IMR-90 (cell line): ENCODE measurements at regions not wholly inside any gene's neighbourhood (a gene's known extent, or its start where the extent isn't known, plus 50 kb on each side); places are given as distances from the start of the nearest gene placed in this dataset.

Experiments used
- ATAC-seq: fragments of 200-7000 bp; cut with Tn5 transposase; 2 replicates; pipeline ENCODE4 v1.9.1; 2020; ENCODE audit warnings: low read depth, mild to moderate bottlenecking, moderate library complexity
- BruUV-seq: library from RNA; stranded (reverse); fragments of 400-500 nt; replicated peaks from 2 replicates; lab custom pipeline; 2021; lab: Mats Ljungman, UMichigan
- CTCF ChIA-PET: fragments of 300-600 bp; formaldehyde crosslinking; extraction: SDS; loops from one replicate; lab custom pipeline; 2021; ENCODE audit warnings: antibody characterized with exemption; lab: Yijun Ruan, JAX
- POLR2A ChIA-PET: fragments of 300-600 bp; sonication (Branson Sonifier 250); formaldehyde crosslinking; loops from one replicate; lab custom pipeline; 2022; ENCODE audit warnings: antibody characterized with exemption; ENCODE audit not compliant: unreplicated experiment; lab: Charles Lee
- DNase-seq: peaks from one replicate; pipeline ENCODE4 v3.0.0; 2013
- H2AFZ ChIP-seq: replicated peaks from 2 replicates; pipeline ENCODE3; 2013; ENCODE audit warnings: low read length, mild to moderate bottlenecking; ENCODE audit not compliant: poor library complexity
- H2AK5ac ChIP-seq: 2 replicates; pipeline ENCODE4 v1.6.1; 2013; ENCODE audit warnings: low read depth, low read length, inconsistent platforms
- H2AK9ac ChIP-seq: replicated peaks from 2 replicates; pipeline ENCODE3; 2013; ENCODE audit warnings: mild to moderate bottlenecking, low read depth, low read length, moderate library complexity; ENCODE audit not compliant: poor library complexity
- H2BK120ac ChIP-seq: 2 replicates; pipeline ENCODE4 v1.6.1; 2013; ENCODE audit warnings: low read depth, low read length, inconsistent platforms
- H2BK15ac ChIP-seq: 3 replicates; pipeline ENCODE4 v1.6.1; 2013; ENCODE audit warnings: low read depth, low read length, inconsistent platforms
- H2BK20ac ChIP-seq: 2 replicates; pipeline ENCODE4 v1.6.1; 2013; ENCODE audit warnings: low read depth, mild to moderate bottlenecking, inconsistent platforms, low read length, moderate library complexity
- H2BK5ac ChIP-seq: 2 replicates; pipeline ENCODE4 v1.6.1; 2013; ENCODE audit warnings: mild to moderate bottlenecking, low read depth, low read length, inconsistent platforms; ENCODE audit not compliant: poor library complexity, severe bottlenecking
- H3K14ac ChIP-seq: replicated peaks from 2 replicates; pipeline ENCODE4 v1.6.1; 2013; ENCODE audit warnings: low read depth, low read length, inconsistent platforms
- H3K18ac ChIP-seq: 2 replicates; pipeline ENCODE4 v1.6.1; 2013; ENCODE audit warnings: low read depth, low read length, control low read depth
- H3K23ac ChIP-seq: 2 replicates; pipeline ENCODE4 v1.6.1; 2013; ENCODE audit warnings: low read depth, low read length, inconsistent platforms
- H3K27ac ChIP-seq: 2 replicates; pipeline ENCODE4 v1.5.1; 2013; ENCODE audit warnings: mild to moderate bottlenecking, control low read depth, low read length; ENCODE audit not compliant: insufficient read depth
- H3K27me3 ChIP-seq: 2 replicates; pipeline ENCODE4 v1.6.1; 2013; ENCODE audit warnings: low read length; ENCODE audit not compliant: control insufficient read depth, insufficient read depth
- H3K36me3 ChIP-seq: 2 replicates; pipeline ENCODE4 v1.6.1; 2013; ENCODE audit warnings: low read length, mixed read lengths; ENCODE audit not compliant: control insufficient read depth, insufficient read depth
- H3K4ac ChIP-seq: 2 replicates; pipeline ENCODE4 v1.6.1; 2013; ENCODE audit warnings: low read depth, low read length, inconsistent platforms
- H3K4me1 ChIP-seq: 2 replicates; pipeline ENCODE4 v1.6.1; 2013; ENCODE audit warnings: low read length, mixed read lengths; ENCODE audit not compliant: control insufficient read depth, insufficient read depth
- H3K4me2 ChIP-seq: 2 replicates; pipeline ENCODE4 v1.6.1; 2013; ENCODE audit warnings: low read depth, mild to moderate bottlenecking, control low read depth, low read length, moderate library complexity
- H3K4me3 ChIP-seq: 2 replicates; pipeline ENCODE4 v1.5.1; 2013; ENCODE audit warnings: low read depth, mild to moderate bottlenecking, control low read depth, low read length, moderate library complexity; ENCODE audit not compliant: insufficient read depth
- H3K56ac ChIP-seq: 2 replicates; pipeline ENCODE4 v1.6.1; 2013; ENCODE audit warnings: low read length, inconsistent platforms; ENCODE audit not compliant: insufficient read depth; ENCODE audit errors: extremely low read depth
- H3K79me1 ChIP-seq, 2 experiments: 2 replicates each; pipeline ENCODE4 v1.6.1; 2013; ENCODE audit warnings: low read length in 2 of 2, inconsistent platforms in 1 of 2, low read depth in 1 of 2
- H3K9ac ChIP-seq: 2 replicates; pipeline ENCODE4 v1.6.1; 2013; ENCODE audit warnings: low read depth, low read length, control low read depth
- H3K9me1 ChIP-seq: 2 replicates; pipeline ENCODE4 v1.6.1; 2013; ENCODE audit warnings: low read length, inconsistent platforms; ENCODE audit not compliant: insufficient read depth
- H3K9me3 ChIP-seq: 2 replicates; pipeline ENCODE4 v1.6.1; 2013; ENCODE audit warnings: low read length; ENCODE audit not compliant: control insufficient read depth, insufficient read depth
- H4K20me1 ChIP-seq: 2 replicates; pipeline ENCODE4 v1.6.1; 2013; ENCODE audit warnings: low read length, inconsistent platforms; ENCODE audit not compliant: insufficient read depth
- H4K5ac ChIP-seq: 2 replicates; pipeline ENCODE4 v1.6.1; 2013; ENCODE audit warnings: mild to moderate bottlenecking, low read depth, low read length, control low read depth
- H4K8ac ChIP-seq, 2 experiments: 2 replicates each; pipeline ENCODE4 v1.6.1; 2013; ENCODE audit warnings: low read depth in 2 of 2, low read length in 2 of 2, control low read depth in 1 of 2, inconsistent platforms in 1 of 2
- H4K91ac ChIP-seq: 2 replicates; pipeline ENCODE4 v1.6.1; 2013; ENCODE audit warnings: low read depth, low read length, inconsistent platforms; ENCODE audit not compliant: insufficient read depth
- CEBPB ChIP-seq: IDR thresholded peaks from 2 replicates; pipeline ENCODE4 v1.6.1; 2012; ENCODE audit warnings: low read depth, low read length, improper control_type of control experiment
- CHD1 ChIP-seq: IDR thresholded peaks from 2 replicates; pipeline ENCODE4 v1.6.1; 2012; ENCODE audit warnings: low read depth, low read length, improper control_type of control experiment
- WGBS, 2 experiments: methylation state at CpG; one replicate each; pipeline versions ENCODE4 v1.1.5 to v1.1.7; 2013; ENCODE audit warnings: missing lambda C conversion rate in 2 of 2; ENCODE audit not compliant: insufficient read length in 1 of 2; ENCODE audit errors: extremely low coverage in 2 of 2; 5-methylcytosine and 5-hydroxymethylcytosine counted together
- dilution Hi-C: fragments of 300-500 bp; cut with HindIII; formaldehyde crosslinking; loops from one replicate; pipeline ENCODE4 v1.14.3; 2018; ENCODE audit warnings: low sequenced_read_pairs; ENCODE audit not compliant: unreplicated experiment
- in situ Hi-C: fragments of 300-500 bp; cut with MboI; formaldehyde crosslinking; loops from 3 replicates; pipeline ENCODE4 v1.14.3; 2019; ENCODE audit warnings: low sequenced_read_pairs, inconsistent platforms, mixed read lengths
- intact Hi-C: fragments of 100-400 bp; cut with micrococcal nuclease; formaldehyde crosslinking; loops from 2 replicates; pipeline ENCODE4 v1.10.0; 2022
- TF ChIP-seq, protein P1 (sequence below): fragments of 150-350 bp; IDR thresholded peaks from 2 replicates; pipeline ENCODE4 v1.6.1; 2017; ENCODE audit warnings: mild to moderate bottlenecking, antibody characterized with exemption, low read length, low read depth

- H3K4me1 ChIP-seq, result no peaks in the 10 kb centered on the region
- no peaks in the 10 kb centered on the region for H3K9me3 ChIP-seq
- dilution Hi-C loops, result no loop called here
- DNase-seq (no peak), ATAC-seq (no peak)
- no TSS peak for BruUV-seq
- no peak overlapping the region for H2BK15ac ChIP-seq
- H4K8ac ChIP-seq, result no peak overlapping the region
- intact Hi-C loops, result no loop called here
- POLR2A ChIA-PET, result no interaction called here
- H2BK5ac ChIP-seq, result no peak overlapping the region
- H2BK20ac ChIP-seq, result no peak overlapping the region
- no peak overlapping the region for H2BK120ac ChIP-seq
- no peak overlapping the region for H2AK5ac ChIP-seq
- H3K56ac ChIP-seq, result no peak overlapping the region
- no peak overlapping the region for H3K23ac ChIP-seq
- in situ Hi-C loops, result no loop called here
- H3K9ac ChIP-seq, result no peak overlapping the region
- H4K5ac ChIP-seq, result no peak overlapping the region
- H3K9me1 ChIP-seq, result no peaks in the 10 kb centered on the region
- no peaks in the 10 kb centered on the region for H3K79me1 ChIP-seq
- H3K27ac ChIP-seq, result no peak overlapping the region
- no peaks in the 10 kb centered on the region for H3K36me3 ChIP-seq
- no peak overlapping the region for H3K4me2 ChIP-seq
- H2AFZ ChIP-seq, result no peak overlapping the region
- no peak overlapping the region for H3K4me3 ChIP-seq
- TF ChIP-seq CEBPB (no peak), CHD1 (no peak)
- TF ChIP-seq, protein P1, sequence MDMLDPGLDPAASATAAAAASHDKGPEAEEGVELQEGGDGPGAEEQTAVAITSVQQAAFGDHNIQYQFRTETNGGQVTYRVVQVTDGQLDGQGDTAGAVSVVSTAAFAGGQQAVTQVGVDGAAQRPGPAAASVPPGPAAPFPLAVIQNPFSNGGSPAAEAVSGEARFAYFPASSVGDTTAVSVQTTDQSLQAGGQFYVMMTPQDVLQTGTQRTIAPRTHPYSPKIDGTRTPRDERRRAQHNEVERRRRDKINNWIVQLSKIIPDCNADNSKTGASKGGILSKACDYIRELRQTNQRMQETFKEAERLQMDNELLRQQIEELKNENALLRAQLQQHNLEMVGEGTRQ, result no peak
- H2AK9ac ChIP-seq, result no peak overlapping the region
- CTCF ChIA-PET, result no interaction called here
- H4K20me1 ChIP-seq, result no peaks in the 10 kb centered on the region
- H4K91ac ChIP-seq, result no peak overlapping the region
- no peaks in the 10 kb centered on the region for H3K27me3 ChIP-seq
- WGBS, 2 experiments, result 92% methylated on average over 4 of the region's 7 CpGs; no CpG with 5 or more reads in 1 of the 2 experiments
- no peak overlapping the region for H3K14ac ChIP-seq
- no peak overlapping the region for H3K4ac ChIP-seq
- H3K18ac ChIP-seq, result no peak overlapping the region
Observed at GRCh38 chr2:145799595-145800108, 1279.7 kb upstream of the ZEB2 start.
